ENCODE measurements at regions not wholly inside any gene's neighbourhood (a gene's known extent, or its start where the extent isn't known, plus 50 kb on each side); places are given as distances from the start of the nearest gene placed in this dataset.

GRCh38 chr15:53210653-53211052 lies 420.5 kb upstream of the ONECUT1 start:
- Histone ChIP-seq H3K36me3 (replicated peaks in 1 of 2; ENCODE audit: control insufficient read depth in 2 of 2, insufficient read depth in 2 of 2, low read length in 2 of 2) (no peaks in the 10 kb centered on the region), H4K8ac (ENCODE audit: low read depth, low read length) (no peak overlapping the region), H2BK15ac (ENCODE audit: low read length) (no peak overlapping the region), H3K27me3 (ENCODE audit: control insufficient read depth in 3 of 3, insufficient read depth in 3 of 3, low read depth in 1 of 3, low read length in 3 of 3) (no peaks in the 10 kb centered on the region), H2BK12ac (ENCODE audit: low read length) (no peak overlapping the region), H2AK5ac (ENCODE audit: low read depth, low read length) (no peak overlapping the region), H3K18ac (ENCODE audit: low read length) (no peak overlapping the region), H2BK120ac (ENCODE audit: low read depth, low read length) (no peak overlapping the region), H3K4me2 (ENCODE audit: insufficient read depth, low read length, poor library complexity, severe bottlenecking) (no peak overlapping the region), H3K23ac (ENCODE audit: low read depth, low read length, poor library complexity) (no peak overlapping the region), H2BK5ac (ENCODE audit: low read length) (no peak overlapping the region), H3K14ac (ENCODE audit: low read length) (no peak overlapping the region), H4K91ac (ENCODE audit: low read depth, low read length, poor library complexity) (no peak overlapping the region), H3K27ac (replicated peaks; ENCODE audit: low read length) (no peak overlapping the region), H3K4me1 (ENCODE audit: control insufficient read depth in 2 of 2, insufficient read depth in 1 of 2, low read depth in 1 of 2, low read length in 2 of 2) (no peaks in the 10 kb centered on the region), H2AFZ (ENCODE audit: low read length) (no peak overlapping the region), H3K4ac (ENCODE audit: low read length) (no peak overlapping the region), H3K9me3 (replicated peaks in 1 of 2; ENCODE audit: control insufficient read depth in 2 of 2, insufficient read depth in 1 of 2, low read depth in 1 of 2, low read length in 2 of 2) (peaks cover 0 to 2% of the 10 kb centered on the region in 2 donors), H3K9ac (ENCODE audit: low read depth, low read length, poor library complexity) (no peak overlapping the region), H3K4me3 (ENCODE audit: low read length in 2 of 2) (no peak overlapping the region), H3K79me1 (ENCODE audit: low read depth, low read length) (no peaks in the 10 kb centered on the region)
- WGBS, 2 donors (ENCODE audit: extremely low coverage in 2 of 2, insufficient read length in 2 of 2, insufficient replicate concordance in 1 of 2), result no CpG with 5 or more reads among the region's 3 CpGs
- no peak for DNase-seq (ENCODE audit: low spot score)

- peaks cover 0 to 2% of the 10 kb centered on the region in 2 donors for H3K9me3 ChIP-seq (replicated peaks in 1 of 2; ENCODE audit: control insufficient read depth in 2 of 2, insufficient read depth in 1 of 2, low read depth in 1 of 2, low read length in 2 of 2)
- no peak overlapping the region for H3K18ac ChIP-seq (ENCODE audit: low read length)
- H2BK12ac ChIP-seq (ENCODE audit: low read length), result no peak overlapping the region
- no peak overlapping the region for H2BK5ac ChIP-seq (ENCODE audit: low read length)
- DNase-seq (ENCODE audit: low spot score), result no peak
- no peak overlapping the region for H3K23ac ChIP-seq (ENCODE audit: low read depth, low read length, poor library complexity)
- no peak overlapping the region for H4K8ac ChIP-seq (ENCODE audit: low read depth, low read length)
- no peak overlapping the region for H2BK15ac ChIP-seq (ENCODE audit: low read length)
- H3K4me3 ChIP-seq (ENCODE audit: low read length in 2 of 2), result no peak overlapping the region
- H3K9ac ChIP-seq (ENCODE audit: low read depth, low read length, poor library complexity), result no peak overlapping the region
- H2AFZ ChIP-seq (ENCODE audit: low read length), result no peak overlapping the region
- H3K79me1 ChIP-seq (ENCODE audit: low read depth, low read length), result no peaks in the 10 kb centered on the region
- no peak overlapping the region for H3K27ac ChIP-seq (replicated peaks; ENCODE audit: low read length)
- no peak overlapping the region for H3K14ac ChIP-seq (ENCODE audit: low read length)
- no peak overlapping the region for H3K4me2 ChIP-seq (ENCODE audit: insufficient read depth, low read length, poor library complexity, severe bottlenecking)
- no peaks in the 10 kb centered on the region for H3K36me3 ChIP-seq (replicated peaks in 1 of 2; ENCODE audit: control insufficient read depth in 2 of 2, insufficient read depth in 2 of 2, low read length in 2 of 2)
- H2AK5ac ChIP-seq (ENCODE audit: low read depth, low read length), result no peak overlapping the region
- no peak overlapping the region for H3K4ac ChIP-seq (ENCODE audit: low read length)
- H3K4me1 ChIP-seq (ENCODE audit: control insufficient read depth in 2 of 2, insufficient read depth in 1 of 2, low read depth in 1 of 2, low read length in 2 of 2), result no peaks in the 10 kb centered on the region
- no peaks in the 10 kb centered on the region for H3K27me3 ChIP-seq (ENCODE audit: control insufficient read depth in 3 of 3, insufficient read depth in 3 of 3, low read depth in 1 of 3, low read length in 3 of 3)
- no peak overlapping the region for H4K91ac ChIP-seq (ENCODE audit: low read depth, low read length, poor library complexity)
- no peak overlapping the region for H2BK120ac ChIP-seq (ENCODE audit: low read depth, low read length)
- no CpG with 5 or more reads among the region's 9 CpGs for WGBS, 2 donors (ENCODE audit: extremely low coverage in 2 of 2, insufficient read length in 2 of 2, insufficient replicate concordance in 1 of 2)
These were observed 419.4 kb upstream of the ONECUT1 start for GRCh38 chr15:53209396-53210042.

GRCh38 chr15:53208751-53209150 lies 418.6 kb upstream of the ONECUT1 start:
- WGBS, 2 donors (ENCODE audit: extremely low coverage in 2 of 2, insufficient read length in 2 of 2, insufficient replicate concordance in 1 of 2), result no CpG with 5 or more reads among the region's 4 CpGs
- H2AFZ ChIP-seq (ENCODE audit: low read length), result no peak overlapping the region
- no peak overlapping the region for H3K14ac ChIP-seq (ENCODE audit: low read length)

GRCh38 chr15:53203454-53203853 lies 413.3 kb upstream of the ONECUT1 start:
- no peak for DNase-seq (ENCODE audit: low spot score)
- H3K23ac ChIP-seq (ENCODE audit: low read depth, low read length, poor library complexity), result no peak overlapping the region
- H3K4me3 ChIP-seq (ENCODE audit: low read length in 2 of 2), result no peak overlapping the region
- no peak overlapping the region for H3K4ac ChIP-seq (ENCODE audit: low read length)
- H3K27ac ChIP-seq (replicated peaks; ENCODE audit: low read length), result no peak overlapping the region
- H3K9me3 ChIP-seq (replicated peaks in 1 of 2; ENCODE audit: control insufficient read depth in 2 of 2, insufficient read depth in 1 of 2, low read depth in 1 of 2, low read length in 2 of 2), result peaks cover 0 to 2% of the 10 kb centered on the region in 2 donors
- H3K18ac ChIP-seq (ENCODE audit: low read length), result no peak overlapping the region
- no CpG with 5 or more reads among the region's 4 CpGs for WGBS, 2 donors (ENCODE audit: extremely low coverage in 2 of 2, insufficient read length in 2 of 2, insufficient replicate concordance in 1 of 2)
- H2BK15ac ChIP-seq (ENCODE audit: low read length), result no peak overlapping the region
- H3K14ac ChIP-seq (ENCODE audit: low read length), result no peak overlapping the region
- no peaks in the 10 kb centered on the region for H3K36me3 ChIP-seq (replicated peaks in 1 of 2; ENCODE audit: control insufficient read depth in 2 of 2, insufficient read depth in 2 of 2, low read length in 2 of 2)
- no peak overlapping the region for H2AFZ ChIP-seq (ENCODE audit: low read length)
- peaks cover 0 to 6% (median 0%) of the 10 kb centered on the region in 3 experiments for H3K27me3 ChIP-seq (ENCODE audit: control insufficient read depth in 3 of 3, insufficient read depth in 3 of 3, low read depth in 1 of 3, low read length in 3 of 3)
- H2BK5ac ChIP-seq (ENCODE audit: low read length), result no peak overlapping the region
- no peak overlapping the region for H3K9ac ChIP-seq (ENCODE audit: low read depth, low read length, poor library complexity)
- H2AK5ac ChIP-seq (ENCODE audit: low read depth, low read length), result no peak overlapping the region
- H2BK120ac ChIP-seq (ENCODE audit: low read depth, low read length), result no peak overlapping the region
- no peak overlapping the region for H4K8ac ChIP-seq (ENCODE audit: low read depth, low read length)
- peaks cover 0 to 6% of the 10 kb centered on the region in 2 donors for H3K4me1 ChIP-seq (ENCODE audit: control insufficient read depth in 2 of 2, insufficient read depth in 1 of 2, low read depth in 1 of 2, low read length in 2 of 2)
- H4K91ac ChIP-seq (ENCODE audit: low read depth, low read length, poor library complexity), result no peak overlapping the region
- no peak overlapping the region for H2BK12ac ChIP-seq (ENCODE audit: low read length)
- H3K4me2 ChIP-seq (ENCODE audit: insufficient read depth, low read length, poor library complexity, severe bottlenecking), result no peak overlapping the region
- H3K79me1 ChIP-seq (ENCODE audit: low read depth, low read length), result no peaks in the 10 kb centered on the region

More at GRCh38 chr15:53208751-53209150, 418.6 kb upstream of the ONECUT1 start:
- Histone ChIP-seq H3K36me3 (replicated peaks in 1 of 2; ENCODE audit: control insufficient read depth in 2 of 2, insufficient read depth in 2 of 2, low read length in 2 of 2) (no peaks in the 10 kb centered on the region), H3K23ac (ENCODE audit: low read depth, low read length, poor library complexity) (no peak overlapping the region), H2BK12ac (ENCODE audit: low read length) (no peak overlapping the region), H3K4me1 (ENCODE audit: control insufficient read depth in 2 of 2, insufficient read depth in 1 of 2, low read depth in 1 of 2, low read length in 2 of 2) (peaks cover 0 to 3% of the 10 kb centered on the region in 2 donors), H2BK120ac (ENCODE audit: low read depth, low read length) (no peak overlapping the region), H2AK5ac (ENCODE audit: low read depth, low read length) (no peak overlapping the region), H2BK5ac (ENCODE audit: low read length) (no peak overlapping the region), H3K9me3 (replicated peaks in 1 of 2; ENCODE audit: control insufficient read depth in 2 of 2, insufficient read depth in 1 of 2, low read depth in 1 of 2, low read length in 2 of 2) (peaks cover 0 to 2% of the 10 kb centered on the region in 2 donors), H3K79me1 (ENCODE audit: low read depth, low read length) (no peaks in the 10 kb centered on the region), H3K9ac (ENCODE audit: low read depth, low read length, poor library complexity) (no peak overlapping the region), H4K91ac (ENCODE audit: low read depth, low read length, poor library complexity) (no peak overlapping the region), H3K27me3 (ENCODE audit: control insufficient read depth in 3 of 3, insufficient read depth in 3 of 3, low read depth in 1 of 3, low read length in 3 of 3) (no peaks in the 10 kb centered on the region), H3K4me3 (ENCODE audit: low read length in 2 of 2) (no peak overlapping the region), H4K8ac (ENCODE audit: low read depth, low read length) (no peak overlapping the region), H3K4ac (ENCODE audit: low read length) (no peak overlapping the region), H3K27ac (replicated peaks; ENCODE audit: low read length) (no peak overlapping the region), H3K4me2 (ENCODE audit: insufficient read depth, low read length, poor library complexity, severe bottlenecking) (no peak overlapping the region), H3K18ac (ENCODE audit: low read length) (no peak overlapping the region), H2BK15ac (ENCODE audit: low read length) (no peak overlapping the region)
- DNase-seq (ENCODE audit: low spot score), result no peak
